A549 (cell line): ENCODE measurements at regions not wholly inside any gene's neighbourhood (a gene's known extent, or its start where the extent isn't known, plus 50 kb on each side); places are given as distances from the start of the nearest gene placed in this dataset.

Source experiments
- ATAC-seq, 2 experiments: fragments of 200-7000 bp in 1 of 2; fragments of >200 bp in 1 of 2; cut with Nextera tagmentation in 1 of 2; cut with Tn5 transposase in 1 of 2; 3 replicates each; pipeline versions ENCODE4 v1.8.0 to v1.9.1; 2018 to 2020; ENCODE audit warnings: mild to moderate bottlenecking in 1 of 2, moderate library complexity in 1 of 2
- CTCF ChIA-PET: fragments of 300-600 bp; sonication (Branson Sonifier 250); formaldehyde crosslinking; extraction: SDS; loops from one replicate; lab custom pipeline; 2021; ENCODE audit warnings: antibody characterized with exemption, inconsistent platforms; lab: Yijun Ruan, JAX
- POLR2A ChIA-PET: fragments of 350-600 bp; formaldehyde crosslinking; extraction: SDS; loops from one replicate; lab custom pipeline; 2021; ENCODE audit warnings: antibody characterized with exemption, inconsistent platforms; lab: Yijun Ruan, JAX
- DNase-seq, 2 experiments: peaks; one replicate each; pipeline versions ENCODE4 v3.0.0 to v3.0.0-alpha.2; 2011 to 2016; ENCODE audit warnings: low read depth in 1 of 2, low spot score in 1 of 2
- FAIRE-seq: peaks from 2 replicates; lab custom pipeline; 2011; peaks lifted over from hg19 to GRCh38; lab: Jason Lieb, UNC
- H3K27ac ChIP-seq, 2 experiments: fragments of >200 bp; sonication (Bioruptor Twin); formaldehyde crosslinking; 3 replicates each; pipeline ENCODE4 v1.5.1; 2016 to 2017
- H3K4me1 ChIP-seq: fragments of >200 bp; sonication (Bioruptor Twin); formaldehyde crosslinking; 3 replicates; pipeline ENCODE4 v1.6.1; 2016
- H3K4me2 ChIP-seq: fragments of >200 bp; sonication (Bioruptor Twin); formaldehyde crosslinking; 3 replicates; pipeline ENCODE4 v1.6.1; 2016
- H3K4me3 ChIP-seq: fragments of >200 bp; sonication (Bioruptor Twin); formaldehyde crosslinking; 3 replicates; pipeline ENCODE4 v1.5.1; 2016
- H3K9me3 ChIP-seq: fragments of >200 bp; sonication (Bioruptor Twin); formaldehyde crosslinking; 3 replicates; pipeline ENCODE4 v1.6.1; 2016
- EHMT2 ChIP-seq: fragments of 200-600 bp; sonication (generic); IDR thresholded peaks from 2 replicates; pipeline ENCODE4 v1.6.1; 2016; ENCODE audit warnings: antibody characterized with exemption, low read depth, mild to moderate bottlenecking, moderate library complexity
- FOSL2 ChIP-seq, 2 experiments: fragments of 450-650 bp in 1 of 2; fragments of >200 bp in 1 of 2; sonication (Bioruptor Twin) in 1 of 2; formaldehyde crosslinking; IDR thresholded peaks; 2 replicates each; pipeline versions ENCODE4 v1.5.0 to v1.6.1; 2016 to 2020; ENCODE audit warnings: mild to moderate bottlenecking in 1 of 2, moderate library complexity in 1 of 2
- HEYL ChIP-seq: fragments of 250-450 bp; sonication (Bioruptor Pico); IDR thresholded peaks from 2 replicates; pipeline ENCODE4 v1.8.0; 2021; ENCODE audit warnings: mild to moderate bottlenecking, moderate library complexity
- HOXB13 ChIP-seq: fragments of 250-450 bp; sonication (Bioruptor Pico); IDR thresholded peaks from 2 replicates; pipeline ENCODE4 v1.5.0; 2020; ENCODE audit warnings: low read depth, mild to moderate bottlenecking, moderate library complexity
- HOXB5 ChIP-seq: fragments of 250-450 bp; sonication (Bioruptor Pico); IDR thresholded peaks from 2 replicates; pipeline ENCODE4 v1.5.0; 2020; ENCODE audit warnings: mild to moderate bottlenecking, moderate library complexity
- JUNB ChIP-seq: fragments of >200 bp; sonication (Bioruptor Twin); formaldehyde crosslinking; IDR thresholded peaks from 2 replicates; pipeline ENCODE4 v1.6.1; 2016
- MAFK ChIP-seq: fragments of 450-650 bp; IDR thresholded peaks from 2 replicates; pipeline ENCODE4 v1.6.1; 2014; ENCODE audit not compliant: partially characterized antibody
- MYC ChIP-seq: IDR thresholded peaks from 2 replicates; pipeline ENCODE4 v1.6.1; 2012; ENCODE audit warnings: mild to moderate bottlenecking, inconsistent platforms, low read length, improper control_type of control experiment, borderline replicate concordance
- NR3C1 ChIP-seq: fragments of >200 bp; sonication (Bioruptor Twin); formaldehyde crosslinking; IDR thresholded peaks from 3 replicates; pipeline ENCODE4 v1.6.1; 2017
- RNF2 ChIP-seq: fragments of 200-600 bp; sonication (generic); IDR thresholded peaks from 2 replicates; pipeline ENCODE4 v1.6.1; 2016; ENCODE audit warnings: low read depth, mild to moderate bottlenecking, antibody characterized with exemption, moderate library complexity, borderline replicate concordance
- SMC3 ChIP-seq: fragments of >200 bp; sonication (Bioruptor Twin); formaldehyde crosslinking; IDR thresholded peaks from 3 replicates; pipeline ENCODE4 v1.6.1; 2018; ENCODE audit warnings: inconsistent platforms
- SREBF2 ChIP-seq: fragments of 450-650 bp; IDR thresholded peaks from 2 replicates; pipeline ENCODE4 v1.6.1; 2014; ENCODE audit warnings: mild to moderate bottlenecking, moderate library complexity
- TFCP2L1 ChIP-seq: fragments of 250-450 bp; sonication (Bioruptor Pico); IDR thresholded peaks from 2 replicates; pipeline ENCODE4 v1.5.0; 2021; ENCODE audit warnings: mild to moderate bottlenecking
- TP53 ChIP-seq: fragments of 250-450 bp; sonication (Bioruptor Pico); IDR thresholded peaks from 2 replicates; pipeline ENCODE4 v1.5.0; 2021; ENCODE audit warnings: mild to moderate bottlenecking, moderate library complexity
- ZC3H11A ChIP-seq: fragments of 450-650 bp; IDR thresholded peaks from 2 replicates; pipeline ENCODE4 v1.6.1; 2014; ENCODE audit warnings: antibody characterized with exemption, mild to moderate bottlenecking
- ZFP36 ChIP-seq: fragments of 450-650 bp; IDR thresholded peaks from 2 replicates; pipeline ENCODE4 v1.6.1; 2014; ENCODE audit warnings: borderline replicate concordance; ENCODE audit not compliant: partially characterized antibody
- ZSCAN20 ChIP-seq: fragments of 250-450 bp; sonication (Bioruptor Pico); IDR thresholded peaks from 2 replicates; pipeline ENCODE4 v1.8.0; 2022; ENCODE audit warnings: mild to moderate bottlenecking, moderate library complexity
- WGBS: methylation state at CpG from one replicate; pipeline ENCODE4 v1.1.6; 2017; ENCODE audit errors: missing lambda C conversion rate; 5-methylcytosine and 5-hydroxymethylcytosine counted together
- TF ChIP-seq, protein P1 (sequence below): IDR thresholded peaks from 2 replicates; pipeline ENCODE4 v1.6.1; 2012; ENCODE audit warnings: low read depth, borderline replicate concordance
- TF ChIP-seq, protein P2 (sequence below): fragments of >200 bp; sonication (Bioruptor Twin); formaldehyde crosslinking; IDR thresholded peaks from 3 replicates; pipeline ENCODE4 v1.6.1; 2016
- TF ChIP-seq, protein P3 (sequence below): fragments of 200-600 bp; sonication (generic); IDR thresholded peaks from 2 replicates; pipeline ENCODE4 v1.6.1; 2016; ENCODE audit warnings: antibody characterized with exemption, mild to moderate bottlenecking, moderate library complexity
- TF ChIP-seq, protein P4 (sequence below): IDR thresholded peaks from 2 replicates; pipeline ENCODE4 v1.6.1; 2012
- TF ChIP-seq, protein P5 (sequence below): fragments of >200 bp; sonication (Bioruptor Twin); formaldehyde crosslinking; IDR thresholded peaks from 3 replicates; pipeline ENCODE4 v1.5.1; 2016

DNA sequence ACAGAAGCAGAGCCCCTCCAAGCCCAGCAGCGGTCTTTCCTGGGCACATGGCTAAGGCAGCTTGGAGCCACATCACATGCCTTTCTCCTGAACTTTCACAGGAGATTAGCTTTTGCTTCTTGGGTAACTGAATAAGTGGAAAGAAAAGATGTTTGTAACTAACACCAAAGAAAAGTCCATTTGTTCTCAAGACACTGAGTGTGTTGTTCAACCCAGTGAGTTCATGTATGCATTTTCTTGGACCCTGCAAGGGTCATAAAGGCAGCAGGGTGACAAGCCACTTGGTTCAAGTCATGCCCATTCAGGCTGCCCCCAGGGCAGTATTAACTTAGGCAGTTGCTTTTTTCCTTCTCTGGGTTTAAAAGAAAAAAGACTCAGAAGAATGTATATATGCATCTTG is 203.4 kb downstream of the FAM76B start:
- Histone ChIP-seq H3K4me2 (no peak overlapping the region), H3K27ac (no peak overlapping the region), H3K4me3 (no peak overlapping the region), H3K4me1 (no peaks in the 10 kb centered on the region), H3K9me3 (no peaks in the 10 kb centered on the region)
- FAIRE-seq, result no peak
- no peak for ATAC-seq
- DNase-seq, result no peak
- 75% methylated on average over 1 of the region's 1 CpG for WGBS
- ChIA-PET POLR2A (no interaction called here), CTCF (no interaction called here)
- TF ChIP-seq MYC (no peak), FOSL2 (IDR thresholded peaks at IDR 0.05) (no peak), FOSL2 (CRISPR knock-in tag; IDR thresholded peaks at IDR 0.05) (no peak), NR3C1 (no peak), HOXB13 (no peak), ZSCAN20 (no peak), HOXB5 (no peak), ZFP36 (no peak)
- TF ChIP-seq, all 56 proteins: peak for 0

DNA sequence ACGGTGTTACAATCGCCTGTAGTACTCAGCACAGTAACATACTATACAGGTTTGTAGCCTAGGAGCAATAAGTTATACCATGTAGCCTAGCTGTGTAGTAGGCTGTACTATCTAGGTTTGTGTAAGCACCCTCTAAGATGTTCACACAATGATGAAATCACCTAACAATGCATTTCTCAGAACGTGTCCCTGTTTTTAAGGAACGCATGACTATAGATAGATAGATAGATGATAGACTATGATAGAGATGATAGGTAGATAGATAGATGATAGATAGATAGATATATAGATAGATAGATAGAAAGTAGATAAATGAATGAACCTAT is 203.9 kb downstream of the FAM76B start:
- no peak overlapping the region for H3K27ac ChIP-seq
- POLR2A ChIA-PET, result no interaction called here
- ATAC-seq, result no peak
- CTCF ChIA-PET, result no interaction called here
- no peaks in the 10 kb centered on the region for H3K4me1 ChIP-seq
- FAIRE-seq, result no peak
- H3K4me3 ChIP-seq, result no peak overlapping the region
- no peaks in the 10 kb centered on the region for H3K9me3 ChIP-seq
- H3K4me2 ChIP-seq, result no peak overlapping the region
- DNase-seq, result no peak
- TF ChIP-seq EHMT2 (no peak), SREBF2 (no peak), ZFP36 (no peak), MAFK (no peak), HEYL (CRISPR knock-in tag) (no peak), SMC3 (no peak), JUNB (no peak), TP53 (CRISPR knock-in tag) (no peak)
- TF ChIP-seq, protein P1, sequence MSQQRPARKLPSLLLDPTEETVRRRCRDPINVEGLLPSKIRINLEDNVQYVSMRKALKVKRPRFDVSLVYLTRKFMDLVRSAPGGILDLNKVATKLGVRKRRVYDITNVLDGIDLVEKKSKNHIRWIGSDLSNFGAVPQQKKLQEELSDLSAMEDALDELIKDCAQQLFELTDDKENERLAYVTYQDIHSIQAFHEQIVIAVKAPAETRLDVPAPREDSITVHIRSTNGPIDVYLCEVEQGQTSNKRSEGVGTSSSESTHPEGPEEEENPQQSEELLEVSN, result no peak
- TF ChIP-seq, protein P2, sequence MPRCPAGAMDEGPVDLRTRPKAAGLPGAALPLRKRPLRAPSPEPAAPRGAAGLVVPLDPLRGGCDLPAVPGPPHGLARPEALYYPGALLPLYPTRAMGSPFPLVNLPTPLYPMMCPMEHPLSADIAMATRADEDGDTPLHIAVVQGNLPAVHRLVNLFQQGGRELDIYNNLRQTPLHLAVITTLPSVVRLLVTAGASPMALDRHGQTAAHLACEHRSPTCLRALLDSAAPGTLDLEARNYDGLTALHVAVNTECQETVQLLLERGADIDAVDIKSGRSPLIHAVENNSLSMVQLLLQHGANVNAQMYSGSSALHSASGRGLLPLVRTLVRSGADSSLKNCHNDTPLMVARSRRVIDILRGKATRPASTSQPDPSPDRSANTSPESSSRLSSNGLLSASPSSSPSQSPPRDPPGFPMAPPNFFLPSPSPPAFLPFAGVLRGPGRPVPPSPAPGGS, result no peak
- TF ChIP-seq, all 56 proteins: peak for 0
- 48% methylated on average over 4 of the region's 4 CpGs for WGBS

DNA sequence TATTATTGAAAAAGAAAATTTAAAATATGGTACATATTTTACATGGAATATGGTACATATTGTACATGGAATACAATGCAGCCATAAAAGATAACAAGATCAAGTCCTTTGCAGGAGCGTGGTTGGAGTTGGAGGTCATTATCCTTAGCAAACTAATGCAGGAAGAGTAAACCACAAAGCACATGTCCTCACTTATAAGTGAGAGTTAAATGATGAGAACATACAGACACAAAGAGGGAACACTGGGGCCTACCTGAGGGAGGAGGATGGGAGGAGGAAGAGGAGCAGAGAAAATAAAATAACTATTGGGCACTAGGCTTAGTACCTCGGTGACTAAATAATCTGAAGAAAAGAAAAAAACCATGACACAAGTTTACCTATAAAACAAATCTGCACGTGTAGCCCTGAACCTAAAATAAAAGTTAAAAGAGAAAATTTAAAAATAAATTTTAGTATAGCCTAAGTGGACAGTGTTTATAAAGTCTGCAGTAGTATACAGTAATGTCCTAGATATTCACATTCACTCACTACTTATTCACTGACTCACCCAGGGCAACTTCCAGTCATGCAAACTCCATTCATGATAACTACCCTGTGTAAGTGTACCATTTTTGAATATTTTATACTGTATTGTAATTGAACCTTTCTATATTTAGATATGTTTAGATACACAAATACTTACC is 204.4 kb downstream of the FAM76B start:
- CTCF ChIA-PET, result no interaction called here

DNA sequence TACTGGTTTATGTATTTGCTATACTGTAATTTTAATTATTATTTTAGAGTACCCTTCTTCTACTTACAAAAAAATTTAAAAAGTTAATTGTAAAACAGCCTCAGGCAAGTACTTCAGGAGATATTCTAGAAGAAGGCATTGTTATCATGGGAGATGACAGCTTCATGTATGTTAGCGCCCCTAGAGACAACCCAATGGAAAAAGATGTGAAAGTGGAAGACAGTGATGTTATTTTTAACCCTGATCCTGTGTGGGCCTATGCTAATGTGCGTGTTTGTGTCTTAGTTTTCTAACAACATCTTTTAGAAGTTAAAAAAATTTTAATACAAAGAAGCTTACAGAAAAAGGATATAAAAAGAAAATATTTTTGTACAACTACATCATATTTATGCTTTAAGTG is 205.0 kb downstream of the FAM76B start:
- H3K4me2 ChIP-seq, result no peak overlapping the region
- H3K4me1 ChIP-seq, result no peaks in the 10 kb centered on the region
- FAIRE-seq (no peak), DNase-seq (no peak), ATAC-seq (no peak)
- H3K4me3 ChIP-seq, result no peak overlapping the region
- ChIA-PET CTCF (no interaction called here), POLR2A (no interaction called here)
- WGBS, result 78% methylated on average over 2 of the region's 2 CpGs
- H3K9me3 ChIP-seq, result no peaks in the 10 kb centered on the region
- no peak overlapping the region for H3K27ac ChIP-seq
- TF ChIP-seq, protein P3, sequence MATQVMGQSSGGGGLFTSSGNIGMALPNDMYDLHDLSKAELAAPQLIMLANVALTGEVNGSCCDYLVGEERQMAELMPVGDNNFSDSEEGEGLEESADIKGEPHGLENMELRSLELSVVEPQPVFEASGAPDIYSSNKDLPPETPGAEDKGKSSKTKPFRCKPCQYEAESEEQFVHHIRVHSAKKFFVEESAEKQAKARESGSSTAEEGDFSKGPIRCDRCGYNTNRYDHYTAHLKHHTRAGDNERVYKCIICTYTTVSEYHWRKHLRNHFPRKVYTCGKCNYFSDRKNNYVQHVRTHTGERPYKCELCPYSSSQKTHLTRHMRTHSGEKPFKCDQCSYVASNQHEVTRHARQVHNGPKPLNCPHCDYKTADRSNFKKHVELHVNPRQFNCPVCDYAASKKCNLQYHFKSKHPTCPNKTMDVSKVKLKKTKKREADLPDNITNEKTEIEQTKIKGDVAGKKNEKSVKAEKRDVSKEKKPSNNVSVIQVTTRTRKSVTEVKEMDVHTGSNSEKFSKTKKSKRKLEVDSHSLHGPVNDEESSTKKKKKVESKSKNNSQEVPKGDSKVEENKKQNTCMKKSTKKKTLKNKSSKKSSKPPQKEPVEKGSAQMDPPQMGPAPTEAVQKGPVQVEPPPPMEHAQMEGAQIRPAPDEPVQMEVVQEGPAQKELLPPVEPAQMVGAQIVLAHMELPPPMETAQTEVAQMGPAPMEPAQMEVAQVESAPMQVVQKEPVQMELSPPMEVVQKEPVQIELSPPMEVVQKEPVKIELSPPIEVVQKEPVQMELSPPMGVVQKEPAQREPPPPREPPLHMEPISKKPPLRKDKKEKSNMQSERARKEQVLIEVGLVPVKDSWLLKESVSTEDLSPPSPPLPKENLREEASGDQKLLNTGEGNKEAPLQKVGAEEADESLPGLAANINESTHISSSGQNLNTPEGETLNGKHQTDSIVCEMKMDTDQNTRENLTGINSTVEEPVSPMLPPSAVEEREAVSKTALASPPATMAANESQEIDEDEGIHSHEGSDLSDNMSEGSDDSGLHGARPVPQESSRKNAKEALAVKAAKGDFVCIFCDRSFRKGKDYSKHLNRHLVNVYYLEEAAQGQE, result no peak
- TF ChIP-seq TFCP2L1 (CRISPR knock-in tag) (no peak), ZC3H11A (no peak), RNF2 (no peak), ZFP36 (no peak)
- TF ChIP-seq, protein P4, sequence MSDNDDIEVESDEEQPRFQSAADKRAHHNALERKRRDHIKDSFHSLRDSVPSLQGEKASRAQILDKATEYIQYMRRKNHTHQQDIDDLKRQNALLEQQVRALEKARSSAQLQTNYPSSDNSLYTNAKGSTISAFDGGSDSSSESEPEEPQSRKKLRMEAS, result no peak
- TF ChIP-seq, protein P1, result no peak
- TF ChIP-seq, protein P5, sequence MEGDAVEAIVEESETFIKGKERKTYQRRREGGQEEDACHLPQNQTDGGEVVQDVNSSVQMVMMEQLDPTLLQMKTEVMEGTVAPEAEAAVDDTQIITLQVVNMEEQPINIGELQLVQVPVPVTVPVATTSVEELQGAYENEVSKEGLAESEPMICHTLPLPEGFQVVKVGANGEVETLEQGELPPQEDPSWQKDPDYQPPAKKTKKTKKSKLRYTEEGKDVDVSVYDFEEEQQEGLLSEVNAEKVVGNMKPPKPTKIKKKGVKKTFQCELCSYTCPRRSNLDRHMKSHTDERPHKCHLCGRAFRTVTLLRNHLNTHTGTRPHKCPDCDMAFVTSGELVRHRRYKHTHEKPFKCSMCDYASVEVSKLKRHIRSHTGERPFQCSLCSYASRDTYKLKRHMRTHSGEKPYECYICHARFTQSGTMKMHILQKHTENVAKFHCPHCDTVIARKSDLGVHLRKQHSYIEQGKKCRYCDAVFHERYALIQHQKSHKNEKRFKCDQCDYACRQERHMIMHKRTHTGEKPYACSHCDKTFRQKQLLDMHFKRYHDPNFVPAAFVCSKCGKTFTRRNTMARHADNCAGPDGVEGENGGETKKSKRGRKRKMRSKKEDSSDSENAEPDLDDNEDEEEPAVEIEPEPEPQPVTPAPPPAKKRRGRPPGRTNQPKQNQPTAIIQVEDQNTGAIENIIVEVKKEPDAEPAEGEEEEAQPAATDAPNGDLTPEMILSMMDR, result no peak

More for the DNA sequence above, 204.4 kb downstream of the FAM76B start:
- no peak for FAIRE-seq
- POLR2A ChIA-PET, result no interaction called here
- Histone ChIP-seq H3K4me2 (no peak overlapping the region), H3K27ac (no peak overlapping the region), H3K9me3 (no peaks in the 10 kb centered on the region), H3K4me1 (no peaks in the 10 kb centered on the region), H3K4me3 (no peak overlapping the region)
- ATAC-seq, result no peak
- DNase-seq, result no peak
- WGBS, result 41% methylated on average over 3 of the region's 3 CpGs
- no peak for TF ChIP-seq MYC
- no peak for TF ChIP-seq FOSL2 (IDR thresholded peaks at IDR 0.05)
- TF ChIP-seq FOSL2 (CRISPR knock-in tag; IDR thresholded peaks at IDR 0.05), result no peak
- no peak for TF ChIP-seq HEYL (CRISPR knock-in tag)
- no peak for TF ChIP-seq SREBF2
